ENCODE measurements at regions not wholly inside any gene's neighbourhood (a gene's known extent, or its start where the extent isn't known, plus 50 kb on each side); places are given as distances from the start of the nearest gene placed in this dataset.

GRCh38 chr2:4690913-4691312 lies 987.5 kb downstream of the DCDC2C start:
- Histone ChIP-seq H3K4me3 (ENCODE audit: low read depth, low read length) (no peak overlapping the region), H3K27me3 (ENCODE audit: control insufficient read depth, insufficient read depth, low read length) (no peaks in the 10 kb centered on the region), H3K9ac (ENCODE audit: low read length) (no peak overlapping the region), H3K9me3 (ENCODE audit: control insufficient read depth, insufficient read depth, low read depth, low read length) (no peaks in the 10 kb centered on the region), H3K36me3 (ENCODE audit: control insufficient read depth, insufficient read depth, low read length) (no peaks in the 10 kb centered on the region), H3K4me1 (ENCODE audit: control insufficient read depth, insufficient read depth, low read length) (no peaks in the 10 kb centered on the region), H3K27ac (ENCODE audit: low read depth, low read length) (no peak overlapping the region)

DNA sequence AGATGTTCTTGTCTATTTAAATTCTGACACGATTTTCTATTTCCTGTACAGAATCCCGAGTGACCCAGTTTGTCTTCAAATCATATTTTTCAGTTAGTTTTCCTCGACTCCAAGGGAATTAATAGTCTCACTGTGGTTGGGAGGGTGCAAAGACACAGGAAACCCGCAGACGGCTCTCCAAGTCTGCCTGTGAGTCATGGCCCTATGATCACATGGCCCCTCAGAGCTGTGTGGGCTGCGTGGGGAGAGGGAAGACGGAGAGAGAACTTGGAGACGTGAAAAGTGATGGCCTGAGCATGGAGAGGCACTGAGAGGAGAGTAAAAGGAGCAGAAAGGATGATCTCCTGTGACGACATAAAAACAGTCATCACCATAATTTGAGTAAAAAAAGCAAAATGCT lies 989.9 kb downstream of the DCDC2C start:
- Histone ChIP-seq H3K4me1 (ENCODE audit: control insufficient read depth, insufficient read depth, low read length) (no peaks in the 10 kb centered on the region), H3K27me3 (ENCODE audit: control insufficient read depth, insufficient read depth, low read length) (no peaks in the 10 kb centered on the region), H3K36me3 (ENCODE audit: control insufficient read depth, insufficient read depth, low read length) (no peaks in the 10 kb centered on the region), H3K4me3 (ENCODE audit: low read depth, low read length) (no peak overlapping the region), H3K27ac (ENCODE audit: low read depth, low read length) (no peak overlapping the region), H3K9me3 (ENCODE audit: control insufficient read depth, insufficient read depth, low read depth, low read length) (no peaks in the 10 kb centered on the region), H3K9ac (ENCODE audit: low read length) (no peak overlapping the region)

DNA sequence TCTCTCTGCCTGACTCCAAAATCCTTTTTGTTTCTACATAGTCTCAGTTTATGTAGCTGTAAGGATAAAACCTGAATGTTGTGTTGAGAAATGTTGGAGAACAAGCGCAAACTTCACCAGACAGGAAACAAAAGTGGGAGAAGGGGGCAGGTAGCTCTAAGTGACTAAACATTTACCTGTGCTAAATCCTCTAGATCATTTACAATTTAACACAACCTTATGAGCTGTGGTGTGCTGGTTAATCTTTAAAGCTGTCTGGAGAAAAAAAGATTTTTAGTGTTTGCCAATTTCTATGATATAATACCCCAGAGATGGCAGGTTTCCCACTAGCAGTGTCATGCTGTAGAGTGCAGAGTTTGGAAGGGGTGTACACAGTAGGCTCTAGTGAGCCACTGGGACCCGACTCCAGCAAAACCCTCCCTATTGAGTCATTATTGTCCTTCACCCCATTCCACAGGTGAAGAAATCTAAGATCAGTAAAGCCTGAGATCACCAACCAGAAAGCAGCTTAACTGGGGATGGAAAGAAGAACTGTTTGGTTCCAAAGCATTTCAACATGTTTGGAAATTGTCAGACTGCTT lies 992.0 kb downstream of the DCDC2C start:
- Histone ChIP-seq H3K9me3 (ENCODE audit: control insufficient read depth, insufficient read depth, low read depth, low read length) (no peaks in the 10 kb centered on the region), H3K4me1 (ENCODE audit: control insufficient read depth, insufficient read depth, low read length) (no peaks in the 10 kb centered on the region)

DNA sequence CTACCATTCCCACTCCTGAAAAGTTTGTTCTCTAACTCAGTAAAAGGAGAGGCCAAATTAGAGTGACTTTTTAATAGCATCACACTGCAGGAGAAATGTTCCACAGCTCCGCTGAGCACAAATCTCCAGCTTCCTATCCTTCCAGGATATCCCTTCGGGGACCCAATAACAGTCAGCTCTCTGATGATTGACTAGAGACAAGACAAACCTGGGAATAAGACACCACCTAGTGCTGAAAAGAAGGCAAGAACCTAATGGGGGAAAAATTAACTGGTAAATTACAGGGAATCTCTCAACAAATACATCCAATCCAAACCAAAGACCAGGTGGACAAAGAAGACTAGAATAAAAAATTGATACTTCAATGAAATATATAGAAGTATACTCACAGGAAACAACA lies 977.1 kb upstream of the SOX11 start:
- H3K4me1 ChIP-seq (ENCODE audit: control insufficient read depth, insufficient read depth, low read length): no peaks in the 10 kb centered on the region
- no peak overlapping the region for H3K27ac ChIP-seq (ENCODE audit: low read depth, low read length)
- no peak overlapping the region for H3K9ac ChIP-seq (ENCODE audit: low read length)
- no peaks in the 10 kb centered on the region for H3K36me3 ChIP-seq (ENCODE audit: control insufficient read depth, insufficient read depth, low read length)
- peaks cover 9% of the 10 kb centered on the region for H3K9me3 ChIP-seq (ENCODE audit: control insufficient read depth, insufficient read depth, low read depth, low read length)
- H3K27me3 ChIP-seq (ENCODE audit: control insufficient read depth, insufficient read depth, low read length): no peaks in the 10 kb centered on the region
- H3K4me3 ChIP-seq (ENCODE audit: low read depth, low read length): no peak overlapping the region

More for the DNA sequence above, 992.0 kb downstream of the DCDC2C start:
- H3K9ac ChIP-seq (ENCODE audit: low read length): no peak overlapping the region
- H3K27me3 ChIP-seq (ENCODE audit: control insufficient read depth, insufficient read depth, low read length): no peaks in the 10 kb centered on the region
- no peak overlapping the region for H3K27ac ChIP-seq (ENCODE audit: low read depth, low read length)
- no peaks in the 10 kb centered on the region for H3K36me3 ChIP-seq (ENCODE audit: control insufficient read depth, insufficient read depth, low read length)
- H3K4me3 ChIP-seq (ENCODE audit: low read depth, low read length): no peak overlapping the region

DNA sequence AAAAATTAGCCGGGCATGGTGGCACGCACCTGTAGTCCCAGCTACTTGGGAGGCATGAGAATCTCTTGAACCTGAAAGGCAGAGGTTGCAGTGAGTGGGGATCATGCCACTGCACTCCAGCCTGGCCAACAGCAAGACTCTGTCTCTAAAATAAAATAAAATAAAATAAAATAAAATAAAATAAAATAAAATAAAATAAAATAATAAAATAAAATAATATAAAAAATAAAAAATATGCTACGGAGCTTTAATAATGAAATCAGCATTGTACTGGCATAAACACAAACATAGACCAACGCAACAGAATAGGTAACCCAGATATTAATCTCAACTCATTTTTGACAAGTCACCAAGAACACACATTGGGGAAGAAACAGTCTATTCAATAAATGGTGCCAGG lies 973.4 kb upstream of the SOX11 start:
- no peak overlapping the region for H3K9ac ChIP-seq (ENCODE audit: low read length)

DNA sequence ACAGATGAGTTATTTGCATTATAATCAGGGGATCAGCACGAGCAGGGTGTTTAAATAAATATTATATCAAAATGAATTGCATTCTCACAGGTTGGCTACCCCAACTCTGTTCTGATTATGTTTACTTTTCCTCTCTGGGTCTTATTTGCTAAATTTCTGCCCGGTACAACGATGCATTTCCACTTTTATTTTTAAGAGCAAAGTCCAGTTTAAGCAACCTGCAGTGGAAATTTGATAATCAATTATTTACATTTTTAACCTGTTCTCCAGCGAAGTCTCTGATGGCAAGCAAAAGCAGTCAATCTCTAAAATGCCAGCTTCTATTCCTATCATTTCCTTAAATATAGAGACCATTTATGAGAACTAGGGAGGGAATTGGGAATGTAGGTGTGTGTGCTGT lies 966.6 kb upstream of the SOX11 start:
- H3K36me3 ChIP-seq (ENCODE audit: control insufficient read depth, insufficient read depth, low read length): no peaks in the 10 kb centered on the region
- H3K9me3 ChIP-seq (ENCODE audit: control insufficient read depth, insufficient read depth, low read depth, low read length): no peaks in the 10 kb centered on the region
- no peaks in the 10 kb centered on the region for H3K27me3 ChIP-seq (ENCODE audit: control insufficient read depth, insufficient read depth, low read length)
- H3K9ac ChIP-seq (ENCODE audit: low read length): no peak overlapping the region
- H3K4me3 ChIP-seq (ENCODE audit: low read depth, low read length): no peak overlapping the region
- no peak overlapping the region for H3K27ac ChIP-seq (ENCODE audit: low read depth, low read length)
- no peaks in the 10 kb centered on the region for H3K4me1 ChIP-seq (ENCODE audit: control insufficient read depth, insufficient read depth, low read length)

More for the DNA sequence above, 973.4 kb upstream of the SOX11 start:
- no peak overlapping the region for H3K27ac ChIP-seq (ENCODE audit: low read depth, low read length)
- no peaks in the 10 kb centered on the region for H3K4me1 ChIP-seq (ENCODE audit: control insufficient read depth, insufficient read depth, low read length)
- H3K27me3 ChIP-seq (ENCODE audit: control insufficient read depth, insufficient read depth, low read length): no peaks in the 10 kb centered on the region
- no peaks in the 10 kb centered on the region for H3K36me3 ChIP-seq (ENCODE audit: control insufficient read depth, insufficient read depth, low read length)
- no peak overlapping the region for H3K4me3 ChIP-seq (ENCODE audit: low read depth, low read length)
- peaks cover 9% of the 10 kb centered on the region for H3K9me3 ChIP-seq (ENCODE audit: control insufficient read depth, insufficient read depth, low read depth, low read length)

- H3K9ac ChIP-seq (ENCODE audit: low read length): no peak overlapping the region
- no peaks in the 10 kb centered on the region for H3K36me3 ChIP-seq (ENCODE audit: control insufficient read depth, insufficient read depth, low read length)
- H3K4me3 ChIP-seq (ENCODE audit: low read depth, low read length): no peak overlapping the region
- no peak overlapping the region for H3K27ac ChIP-seq (ENCODE audit: low read depth, low read length)
- no peaks in the 10 kb centered on the region for H3K9me3 ChIP-seq (ENCODE audit: control insufficient read depth, insufficient read depth, low read depth, low read length)
- H3K27me3 ChIP-seq (ENCODE audit: control insufficient read depth, insufficient read depth, low read length): no peaks in the 10 kb centered on the region
- no peaks in the 10 kb centered on the region for H3K4me1 ChIP-seq (ENCODE audit: control insufficient read depth, insufficient read depth, low read length)
These were observed 959.6 kb upstream of the SOX11 start for GRCh38 chr2:4732560-4732959.

GRCh38 chr2:4745056-4745991 lies 946.9 kb upstream of the SOX11 start:
- Histone ChIP-seq H3K4me3 (ENCODE audit: low read depth, low read length) (no peak overlapping the region), H3K4me1 (ENCODE audit: control insufficient read depth, insufficient read depth, low read length) (no peaks in the 10 kb centered on the region), H3K9me3 (ENCODE audit: control insufficient read depth, insufficient read depth, low read depth, low read length) (0 out of 2 replicates have a peak, but pooled peaks cover 3% of the 10 kb centered on the region), H3K27me3 (ENCODE audit: control insufficient read depth, insufficient read depth, low read length) (no peaks in the 10 kb centered on the region), H3K27ac (ENCODE audit: low read depth, low read length) (no peak overlapping the region), H3K9ac (ENCODE audit: low read length) (no peak overlapping the region), H3K36me3 (ENCODE audit: control insufficient read depth, insufficient read depth, low read length) (no peaks in the 10 kb centered on the region)

DNA sequence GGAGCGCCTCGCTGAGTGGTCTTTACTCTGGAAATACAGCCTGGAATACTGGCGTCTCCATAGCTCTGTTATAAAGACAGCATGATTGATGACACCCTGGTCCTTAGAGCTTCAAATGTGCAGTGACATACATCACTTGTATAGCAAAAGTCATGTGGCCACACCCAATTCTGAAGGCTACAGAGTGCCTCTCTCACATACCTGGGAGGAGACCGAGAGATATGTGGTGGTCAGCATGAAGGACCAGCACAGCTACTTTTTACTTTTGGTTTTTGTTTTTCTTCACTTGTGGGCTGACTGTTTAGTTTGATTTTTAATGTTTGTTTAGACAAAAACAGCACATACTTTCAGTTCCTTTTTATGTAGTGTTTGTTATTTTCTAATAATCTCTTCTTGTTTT lies 938.5 kb upstream of the SOX11 start:
- no peak overlapping the region for H3K4me3 ChIP-seq (ENCODE audit: low read depth, low read length)
- H3K27me3 ChIP-seq (ENCODE audit: control insufficient read depth, insufficient read depth, low read length): no peaks in the 10 kb centered on the region
- H3K4me1 ChIP-seq (ENCODE audit: control insufficient read depth, insufficient read depth, low read length): no peaks in the 10 kb centered on the region
- 0 out of 2 replicates have a peak, but pooled peaks cover 3% of the 10 kb centered on the region for H3K9me3 ChIP-seq (ENCODE audit: control insufficient read depth, insufficient read depth, low read depth, low read length)
- H3K9ac ChIP-seq (ENCODE audit: low read length): no peak overlapping the region
- no peak overlapping the region for H3K27ac ChIP-seq (ENCODE audit: low read depth, low read length)
- no peaks in the 10 kb centered on the region for H3K36me3 ChIP-seq (ENCODE audit: control insufficient read depth, insufficient read depth, low read length)

DNA sequence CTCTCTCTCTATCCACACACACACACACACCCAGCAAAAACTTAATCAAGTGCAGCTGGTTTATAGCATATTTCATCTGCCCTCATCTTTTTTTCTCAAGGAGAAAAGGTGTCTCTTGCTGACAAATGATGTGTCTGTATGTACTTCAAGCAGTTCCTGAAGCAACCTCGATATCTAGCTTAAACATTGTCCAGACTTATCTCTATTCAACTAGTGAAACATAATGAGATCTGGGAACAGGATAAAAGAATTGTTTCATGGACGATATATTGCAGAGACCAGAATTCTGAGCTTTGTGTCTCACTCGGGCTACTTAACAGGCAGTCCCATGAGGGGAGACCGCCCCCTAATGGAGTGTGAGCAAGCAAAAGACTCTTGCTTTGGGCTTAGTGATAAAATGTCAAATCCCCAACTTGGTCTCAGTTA lies 929.2 kb upstream of the SOX11 start:
- Histone ChIP-seq H3K36me3 (ENCODE audit: control insufficient read depth, insufficient read depth, low read length) (no peaks in the 10 kb centered on the region), H3K27ac (ENCODE audit: low read depth, low read length) (no peak overlapping the region), H3K9me3 (ENCODE audit: control insufficient read depth, insufficient read depth, low read depth, low read length) (0 out of 2 replicates have a peak, but pooled peaks cover 7% of the 10 kb centered on the region), H3K27me3 (ENCODE audit: control insufficient read depth, insufficient read depth, low read length) (no peaks in the 10 kb centered on the region), H3K4me3 (ENCODE audit: low read depth, low read length) (no peak overlapping the region), H3K9ac (ENCODE audit: low read length) (no peak overlapping the region), H3K4me1 (ENCODE audit: control insufficient read depth, insufficient read depth, low read length) (no peaks in the 10 kb centered on the region)

DNA sequence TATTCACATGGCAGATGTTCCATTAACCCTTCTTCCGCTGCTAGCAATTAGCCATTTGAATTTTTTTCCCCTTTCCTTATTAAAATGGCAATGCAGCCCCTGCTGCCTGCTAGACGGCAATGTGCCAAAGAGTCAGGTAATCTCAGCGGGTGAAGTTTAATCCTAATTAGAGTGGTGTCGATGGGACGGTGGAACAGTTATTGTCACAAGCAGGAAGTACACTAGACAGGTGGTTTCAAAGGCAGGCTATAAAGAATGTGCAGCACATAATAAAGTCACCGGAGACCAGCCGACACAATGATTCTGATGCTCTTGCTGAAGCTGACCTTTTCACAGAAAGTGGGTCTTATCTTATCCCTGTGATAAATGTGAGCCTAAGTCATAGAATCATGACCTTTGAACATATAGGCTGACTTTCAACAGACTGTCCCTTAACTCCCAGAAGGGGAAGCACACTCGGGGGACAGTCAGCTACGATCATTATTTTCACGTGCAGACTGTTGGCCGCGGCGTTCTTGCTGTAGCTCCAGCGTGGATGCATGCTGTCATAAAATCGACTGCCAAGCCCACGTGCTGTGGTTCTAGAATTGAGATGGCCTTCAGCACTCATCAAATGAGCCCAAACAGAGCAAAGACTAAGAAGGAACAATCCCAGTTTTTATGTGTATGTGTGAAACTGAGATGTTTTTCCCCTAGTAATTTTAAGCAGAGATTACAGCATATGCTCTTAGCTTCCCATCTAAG lies 926.2 kb upstream of the SOX11 start:
- Histone ChIP-seq H3K27ac (ENCODE audit: low read depth, low read length) (no peak overlapping the region), H3K27me3 (ENCODE audit: control insufficient read depth, insufficient read depth, low read length) (no peaks in the 10 kb centered on the region), H3K4me1 (ENCODE audit: control insufficient read depth, insufficient read depth, low read length) (no peaks in the 10 kb centered on the region), H3K4me3 (ENCODE audit: low read depth, low read length) (no peak overlapping the region), H3K9me3 (ENCODE audit: control insufficient read depth, insufficient read depth, low read depth, low read length) (0 out of 2 replicates have a peak, but pooled peaks cover 3% of the 10 kb centered on the region), H3K36me3 (ENCODE audit: control insufficient read depth, insufficient read depth, low read length) (no peaks in the 10 kb centered on the region), H3K9ac (ENCODE audit: low read length) (no peak overlapping the region)

All from HUES6 (cell line).